ENCODE measurements at regions not wholly inside any gene's neighbourhood (a gene's known extent, or its start where the extent isn't known, plus 50 kb on each side); places are given as distances from the start of the nearest gene placed in this dataset.

GRCh38 chr12:39188689-39189088 is 254.2 kb downstream of the KIF21A start:
- TF ChIP-seq CTCF (conservative IDR thresholded peaks at IDR 0.05) (no peak), EZH2 (IDR thresholded peaks at IDR 0.05; ENCODE audit: low read depth) (no peak)
